ENCODE measurements at regions not wholly inside any gene's neighbourhood (a gene's known extent, or its start where the extent isn't known, plus 50 kb on each side); places are given as distances from the start of the nearest gene placed in this dataset.
A peak's percentile ranks its signal among the peaks of the same experiment; 100 is the strongest.

- Histone ChIP-seq H3K9me1 (ENCODE audit: control insufficient read depth, extremely low read depth, insufficient read depth, low read length) (no peaks in the 10 kb centered on the region), H3K79me2 (ENCODE audit: control insufficient read depth, insufficient read depth, low read length) (no peaks in the 10 kb centered on the region), H3K27ac (ENCODE audit: control insufficient read depth, insufficient read depth, low read length) (no peak overlapping the region), H3K9me3 (ENCODE audit: control insufficient read depth, low read depth, low read length) (no peaks in the 10 kb centered on the region), H3K27me3 (ENCODE audit: control insufficient read depth, extremely low read depth, insufficient read depth, low read length) (no peaks in the 10 kb centered on the region), H3K4me3 (ENCODE audit: control insufficient read depth in 2 of 3, extremely low read depth in 1 of 3, insufficient read depth in 2 of 3, low read depth in 1 of 3, low read length in 3 of 3) (no peak overlapping the region), H4K20me1 (ENCODE audit: control insufficient read depth, extremely low read depth, insufficient read depth, low read length) (no peaks in the 10 kb centered on the region), H3K4me2 (ENCODE audit: control insufficient read depth, extremely low read depth, insufficient read depth, low read depth, low read length) (no peak overlapping the region), H2AFZ (ENCODE audit: control insufficient read depth, low read length) (no peak overlapping the region), H3K9ac (ENCODE audit: control insufficient read depth, extremely low read depth, insufficient read depth, low read length) (no peak overlapping the region), H3K4me1 (ENCODE audit: control insufficient read depth, extremely low read depth, insufficient read depth, low read length) (no peaks in the 10 kb centered on the region), H3K36me3 (ENCODE audit: control insufficient read depth in 2 of 2, extremely low read depth in 1 of 2, insufficient read depth in 2 of 2, low read length in 2 of 2) (peaks cover 0 to 2% of the 10 kb centered on the region in 2 experiments)
- no peak for FAIRE-seq
- dilution Hi-C loops (cut with MboI; ENCODE audit: extremely low pct_ligation_motif_present, low sequenced_read_pairs), result no loop called here
- DNase-seq (ENCODE audit: low read depth, low spot score), result no peak
- no peak for TF ChIP-seq CTCF (optimal IDR thresholded peaks at IDR 0.05 in 1 of 3, IDR thresholded peaks at IDR 0.05 in 1 of 3, conservative IDR thresholded peaks at IDR 0.05 in 1 of 3; ENCODE audit: extremely low read depth in 1 of 3, insufficient read depth in 2 of 3, low read length in 3 of 3)
- TF ChIP-seq EZH2 (IDR thresholded peaks at IDR 0.05; ENCODE audit: low read length), result no peak
Measured at GRCh38 chr3:137071104-137071503, 113.3 kb downstream of the IL20RB start.

DNA sequence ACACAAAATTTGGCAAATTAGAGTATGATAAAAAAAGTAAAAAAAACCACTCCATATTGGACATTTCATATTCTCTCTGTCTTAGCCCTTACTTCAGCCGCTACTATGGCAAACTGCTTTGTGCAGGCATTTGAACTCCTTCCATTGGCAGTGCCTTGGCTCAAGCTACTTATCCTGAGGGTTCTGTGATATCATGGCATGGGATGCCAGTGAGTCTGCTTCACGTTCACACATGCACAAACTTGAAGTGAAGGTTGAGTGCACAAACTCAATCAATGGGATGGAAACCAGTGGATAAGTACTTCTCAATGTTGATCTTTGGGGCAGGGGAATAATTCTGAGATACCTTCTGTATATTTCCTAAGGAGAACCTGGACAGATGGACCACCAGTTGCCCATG, 117.2 kb downstream of the IL20RB start:
- peaks cover 0 to 4% of the 10 kb centered on the region in 2 experiments for H3K36me3 ChIP-seq (ENCODE audit: control insufficient read depth in 2 of 2, extremely low read depth in 1 of 2, insufficient read depth in 2 of 2, low read length in 2 of 2)
- H3K4me2 ChIP-seq (ENCODE audit: control insufficient read depth, extremely low read depth, insufficient read depth, low read depth, low read length), result no peak overlapping the region
- no peaks in the 10 kb centered on the region for H3K9me1 ChIP-seq (ENCODE audit: control insufficient read depth, extremely low read depth, insufficient read depth, low read length)
- H3K79me2 ChIP-seq (ENCODE audit: control insufficient read depth, insufficient read depth, low read length), result no peaks in the 10 kb centered on the region
- no peak overlapping the region for H3K9ac ChIP-seq (ENCODE audit: control insufficient read depth, extremely low read depth, insufficient read depth, low read length)
- H3K27me3 ChIP-seq (ENCODE audit: control insufficient read depth, extremely low read depth, insufficient read depth, low read length), result no peaks in the 10 kb centered on the region
- no peaks in the 10 kb centered on the region for H3K9me3 ChIP-seq (ENCODE audit: control insufficient read depth, low read depth, low read length)
- dilution Hi-C loops (cut with MboI; ENCODE audit: extremely low pct_ligation_motif_present, low sequenced_read_pairs), result no loop called here
- DNase-seq (ENCODE audit: low read depth, low spot score) (no peak), FAIRE-seq (peak; percentile 80)
- no peaks in the 10 kb centered on the region for H4K20me1 ChIP-seq (ENCODE audit: control insufficient read depth, extremely low read depth, insufficient read depth, low read length)
- no peak overlapping the region for H3K4me3 ChIP-seq (ENCODE audit: control insufficient read depth in 2 of 3, extremely low read depth in 1 of 3, insufficient read depth in 2 of 3, low read depth in 1 of 3, low read length in 3 of 3)
- H3K4me1 ChIP-seq (ENCODE audit: control insufficient read depth, extremely low read depth, insufficient read depth, low read length), result no peaks in the 10 kb centered on the region
- H2AFZ ChIP-seq (ENCODE audit: control insufficient read depth, low read length), result no peak overlapping the region
- no peak overlapping the region for H3K27ac ChIP-seq (ENCODE audit: control insufficient read depth, insufficient read depth, low read length)
- TF ChIP-seq EZH2 (IDR thresholded peaks at IDR 0.05; ENCODE audit: low read length) (no peak), CTCF (optimal IDR thresholded peaks at IDR 0.05 in 1 of 3, IDR thresholded peaks at IDR 0.05 in 1 of 3, conservative IDR thresholded peaks at IDR 0.05 in 1 of 3; ENCODE audit: extremely low read depth in 1 of 3, insufficient read depth in 2 of 3, low read length in 3 of 3) (no peak)
